Hippocampal formation (tissue), 2 donors: ENCODE measurements at regions not wholly inside any gene's neighbourhood (a gene's known extent, or its start where the extent isn't known, plus 50 kb on each side); places are given as distances from the start of the nearest gene placed in this dataset.
"Not testable (repeated sequence)": the region's sequence is repeated elsewhere in the genome, so short reads cannot be mapped to it uniquely, and the experiment has no call there.

ENCODE experiments used
- DNase-seq, 2 donors: peaks; one replicate each; lab custom pipeline; 2025; lab: John Stamatoyannopoulos, UW

DNA sequence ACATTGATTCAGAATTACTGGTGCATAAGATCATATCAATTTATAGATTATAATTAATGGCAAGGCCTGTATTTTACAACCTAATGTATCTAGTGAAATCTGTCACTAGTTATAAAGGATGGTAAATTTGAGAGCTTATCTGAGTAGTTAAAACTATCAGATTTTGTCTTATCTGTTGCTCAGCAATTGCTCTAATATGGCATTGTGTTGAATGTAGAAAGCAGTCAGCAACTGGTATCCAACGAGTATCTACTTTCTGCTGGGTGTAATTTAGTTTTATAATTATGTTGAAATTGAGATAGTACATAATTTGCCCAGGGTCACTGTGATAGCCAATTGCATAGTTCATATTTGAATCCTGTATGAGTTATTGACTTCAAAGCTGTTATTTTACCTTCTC lies 1005.7 kb downstream of the CDH11 start:
- DNase-seq, result no peak

DNA sequence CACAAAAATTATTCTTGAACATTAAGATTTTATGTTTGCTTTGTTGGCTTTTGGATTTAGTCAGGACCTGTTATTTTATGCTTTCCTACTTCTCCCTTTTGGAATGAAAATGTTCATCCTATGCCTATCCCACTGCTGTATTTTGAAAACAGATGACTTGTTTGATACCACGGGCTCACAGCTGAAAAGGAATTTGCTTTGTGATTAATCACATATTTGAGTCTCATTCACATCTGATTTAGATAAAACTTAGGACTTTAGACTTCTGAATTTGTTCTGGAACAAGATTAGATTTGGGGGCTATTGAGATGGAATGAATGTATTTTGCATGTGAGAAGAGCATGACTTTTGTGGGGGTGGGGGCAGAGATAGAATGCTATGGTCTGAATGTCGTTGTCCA lies 1012.6 kb downstream of the CDH11 start:
- no peak for DNase-seq

DNA sequence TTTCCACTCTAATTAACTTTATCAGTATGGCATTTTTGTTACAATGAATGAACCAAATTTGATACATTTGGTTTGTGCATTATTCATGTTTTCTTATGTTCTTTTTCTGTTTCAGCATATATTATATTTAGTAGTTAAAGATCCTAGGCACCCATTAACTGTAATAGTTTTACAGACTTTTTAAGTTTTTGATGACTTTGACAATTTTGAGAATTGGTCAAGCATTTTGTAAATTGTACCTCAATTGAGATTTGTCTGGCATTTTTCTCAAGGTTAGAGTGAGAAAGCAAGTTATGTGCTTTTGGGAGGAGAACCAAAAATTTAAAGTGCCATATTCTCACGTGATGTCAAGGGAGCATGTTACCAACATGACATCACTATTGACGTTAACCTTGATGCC lies 1019.2 kb downstream of the CDH11 start:
- no peak for DNase-seq

DNA sequence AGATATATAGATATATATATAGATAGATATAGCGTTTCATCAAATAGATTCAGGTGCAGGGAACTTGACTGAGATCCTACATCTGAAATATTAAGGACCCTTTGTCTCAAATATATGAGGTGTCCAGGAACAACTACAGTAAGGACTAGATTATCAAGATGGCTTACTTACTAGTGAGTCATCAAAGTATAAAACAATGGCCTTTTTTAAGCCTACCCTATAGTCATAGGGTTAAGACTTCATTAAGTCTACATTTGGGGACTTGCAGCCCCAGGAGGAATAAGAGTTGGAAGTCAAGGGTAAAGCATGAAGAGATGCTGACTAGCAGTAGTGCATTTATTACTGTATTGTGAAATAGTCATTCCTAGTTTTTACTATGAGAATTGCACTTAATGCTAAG lies 1023.4 kb downstream of the CDH11 start:
- DNase-seq, result no peak

DNA sequence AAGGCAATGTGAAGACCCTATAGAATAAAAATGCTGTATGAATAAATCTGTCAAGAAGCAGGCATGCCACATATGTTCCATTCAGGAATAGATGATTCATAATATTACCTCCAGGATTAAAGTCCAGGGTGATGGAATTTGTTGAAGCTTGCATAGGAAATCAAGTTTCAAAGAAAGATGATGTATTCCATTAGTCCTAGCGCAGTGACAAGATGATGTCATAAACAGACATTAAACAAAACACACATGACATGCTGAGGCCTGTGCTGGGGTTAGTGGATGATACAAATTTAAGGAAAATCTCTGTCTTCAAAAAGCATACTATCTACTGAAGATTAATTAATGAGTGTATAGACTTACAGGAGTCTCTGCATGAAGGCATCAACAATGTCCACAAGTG lies 1025.2 kb downstream of the CDH11 start:
- DNase-seq, result no peak

DNA sequence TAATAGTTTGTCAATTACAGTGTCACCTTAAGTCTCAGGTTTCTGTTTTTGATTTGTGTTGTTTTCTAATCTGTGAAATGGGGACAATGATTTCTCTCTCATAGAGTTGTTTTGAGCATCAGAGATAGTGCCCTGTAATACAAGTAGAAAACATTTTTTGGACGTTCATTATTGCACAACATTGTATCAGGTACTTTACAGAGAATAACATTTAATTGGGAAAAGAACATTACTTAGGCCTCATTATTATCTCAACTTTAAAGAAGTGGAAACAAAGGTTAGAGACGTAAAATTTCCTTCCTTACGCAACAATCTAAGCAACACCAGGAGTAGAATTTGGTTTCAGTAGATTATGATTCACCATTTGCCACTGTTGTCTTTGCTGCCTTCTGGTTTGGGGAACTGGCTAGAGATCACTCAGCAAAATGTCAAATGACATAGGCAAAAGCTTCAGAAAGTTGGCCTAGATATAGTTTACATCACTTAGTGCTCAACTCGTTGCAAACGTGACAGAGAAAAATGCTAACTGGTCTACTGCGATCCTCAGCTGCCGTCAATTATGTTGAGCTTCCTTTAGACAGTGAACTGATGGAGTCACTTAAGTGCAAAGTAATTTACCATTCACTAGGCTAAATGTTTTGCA lies 1026.8 kb downstream of the CDH11 start:
- no peak for DNase-seq

DNA sequence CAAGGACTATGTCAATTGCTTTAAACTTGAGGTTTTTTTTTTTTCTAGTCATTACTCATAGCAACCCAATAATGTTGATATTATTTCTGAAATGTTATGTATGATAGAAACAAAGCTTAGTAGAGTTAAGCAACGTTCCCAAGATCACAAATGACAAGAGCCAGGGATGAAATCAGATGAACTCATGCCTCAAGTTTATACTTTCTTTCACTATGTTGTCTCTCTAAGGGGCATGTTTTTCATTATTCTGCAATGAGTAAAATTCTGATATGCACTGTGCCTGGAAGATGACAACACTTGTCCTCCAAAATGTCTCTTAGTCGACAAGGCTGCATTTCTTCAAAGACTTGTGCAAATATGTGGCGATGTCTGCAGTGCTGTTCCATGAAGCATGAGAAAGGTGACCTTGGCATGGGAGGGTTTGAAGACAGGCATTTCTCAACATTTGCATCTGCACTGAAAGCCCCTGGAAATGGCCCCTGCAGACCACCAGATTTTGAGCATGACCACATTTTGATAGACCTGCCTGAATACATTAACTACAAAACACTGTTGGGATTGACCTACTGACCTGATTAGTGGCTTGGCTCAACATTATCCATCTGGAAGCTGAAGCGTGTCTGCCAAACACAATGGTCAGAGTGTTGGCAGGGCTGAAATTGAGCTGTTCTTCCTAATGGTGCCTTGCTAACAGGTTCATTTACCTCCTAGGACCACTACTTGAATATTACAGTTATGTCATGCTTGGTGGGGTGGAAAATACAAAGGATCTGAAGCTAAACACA lies 1027.5 kb downstream of the CDH11 start:
- no peak for DNase-seq

DNA sequence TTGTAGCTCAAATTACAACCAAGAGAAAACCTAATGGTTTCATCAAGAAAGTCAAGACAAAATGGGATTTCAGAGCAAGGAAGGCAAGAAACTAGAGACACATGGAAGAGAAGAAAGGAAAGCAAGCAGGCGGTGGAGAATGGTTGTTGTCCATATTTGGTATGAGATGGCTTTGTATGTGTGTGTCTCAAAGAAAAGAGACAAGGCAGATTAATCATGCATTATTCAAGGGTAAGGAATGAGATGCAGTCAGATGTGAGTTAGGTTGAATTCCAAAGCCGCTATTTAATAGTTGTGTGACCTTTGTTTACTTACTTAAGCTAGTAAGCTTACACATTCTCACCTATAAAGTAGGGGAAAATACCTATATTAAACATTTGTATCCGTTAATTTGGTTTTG lies 1029.6 kb downstream of the CDH11 start:
- no peak for DNase-seq

DNA sequence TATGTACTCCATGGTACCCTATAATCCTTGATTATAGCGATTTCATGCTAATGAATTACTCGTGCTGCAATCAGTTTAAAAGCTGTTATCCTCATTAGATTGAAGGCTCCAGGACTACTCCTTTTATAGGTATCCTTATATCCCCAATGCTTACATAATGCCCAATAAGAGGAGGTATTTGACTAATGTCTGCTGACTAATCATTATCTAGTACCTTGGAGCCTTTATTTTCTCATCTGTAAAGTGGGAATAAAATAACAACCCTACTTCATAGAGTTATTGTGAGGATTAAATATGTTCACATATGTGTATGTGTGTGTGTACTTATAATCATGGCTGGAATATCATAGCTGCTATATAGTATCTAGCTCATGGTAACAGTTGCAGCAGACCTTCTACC lies 1031.5 kb downstream of the CDH11 start:
- DNase-seq, result no peak

DNA sequence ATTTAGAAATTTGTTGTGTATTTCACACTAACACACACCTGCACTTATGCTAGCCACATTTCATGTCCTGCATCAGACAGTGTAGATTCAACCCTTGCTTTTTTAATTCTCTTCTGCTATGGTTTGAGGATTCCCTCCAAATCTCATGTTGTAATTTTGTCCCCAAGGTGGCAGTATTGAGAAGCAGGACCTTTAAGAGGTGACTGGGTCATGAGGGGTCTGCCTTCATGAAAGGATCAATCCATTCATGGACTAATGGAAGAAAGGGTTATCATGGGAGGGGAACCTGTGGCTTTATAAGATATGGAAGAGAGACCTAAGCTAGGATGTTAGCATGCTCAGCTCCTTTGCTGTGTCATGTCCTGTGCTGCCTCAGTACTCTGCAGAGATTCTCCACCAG lies 1032.2 kb downstream of the CDH11 start:
- peak in 1 of 2 donors; percentile 2 for DNase-seq

DNA sequence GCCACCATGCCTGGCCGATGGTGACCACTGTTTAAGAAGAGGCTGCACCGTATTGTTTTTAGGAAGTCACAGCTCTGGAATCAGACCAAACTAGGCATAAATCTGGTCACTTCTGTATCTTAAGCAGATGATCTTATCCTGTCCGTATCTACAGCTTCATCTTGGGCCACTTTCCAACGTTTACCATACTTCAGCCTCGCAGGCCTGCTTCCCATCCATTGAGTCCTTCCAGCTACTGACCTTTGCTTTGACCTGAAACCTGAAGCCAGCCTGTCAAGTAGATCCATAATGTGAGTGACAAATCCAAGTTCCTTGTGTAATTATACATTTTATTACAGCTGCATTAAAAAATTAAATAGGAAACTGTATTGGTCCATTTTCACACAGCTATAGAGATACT lies 1033.0 kb downstream of the CDH11 start:
- DNase-seq, result no peak

DNA sequence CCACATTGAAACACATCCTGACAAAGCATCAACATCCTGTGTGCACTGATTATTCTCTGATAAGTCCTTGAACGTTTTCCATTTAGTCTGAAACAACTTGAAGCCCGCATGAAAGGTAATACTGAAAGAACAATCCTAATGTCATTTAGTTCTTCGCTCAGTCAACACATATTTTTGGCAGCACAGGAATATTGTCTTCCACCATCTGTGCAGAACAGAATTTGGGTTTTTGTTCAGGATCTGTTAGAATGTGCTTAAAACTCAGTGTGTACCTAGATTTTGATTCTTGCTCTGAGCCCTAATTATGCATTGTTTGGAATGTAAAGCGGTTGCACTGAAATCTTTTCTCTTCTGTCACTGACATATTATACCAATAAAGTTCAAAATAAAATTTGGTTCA lies 1036.6 kb downstream of the CDH11 start:
- peak in 1 of 2 donors; percentile 3 for DNase-seq

DNA sequence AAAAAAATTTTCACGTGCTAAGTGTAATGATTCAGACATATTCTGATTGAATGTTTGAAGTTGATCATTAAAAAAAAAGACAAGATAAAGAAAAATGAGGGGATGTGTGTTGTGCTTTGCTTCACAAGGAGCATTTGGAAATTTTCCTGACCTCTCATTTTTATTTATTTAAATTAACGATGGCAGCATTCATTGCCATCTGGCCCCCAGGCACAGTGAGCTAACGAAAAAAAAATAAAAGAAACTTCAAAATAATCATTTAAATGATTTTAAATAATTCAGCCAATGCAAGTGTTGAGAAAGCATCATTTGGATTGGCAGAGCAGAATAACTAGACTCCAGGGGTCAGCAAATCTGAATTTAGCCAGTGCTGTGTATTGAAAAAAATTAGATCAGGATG lies 1037.2 kb downstream of the CDH11 start:
- DNase-seq, result no peak

DNA sequence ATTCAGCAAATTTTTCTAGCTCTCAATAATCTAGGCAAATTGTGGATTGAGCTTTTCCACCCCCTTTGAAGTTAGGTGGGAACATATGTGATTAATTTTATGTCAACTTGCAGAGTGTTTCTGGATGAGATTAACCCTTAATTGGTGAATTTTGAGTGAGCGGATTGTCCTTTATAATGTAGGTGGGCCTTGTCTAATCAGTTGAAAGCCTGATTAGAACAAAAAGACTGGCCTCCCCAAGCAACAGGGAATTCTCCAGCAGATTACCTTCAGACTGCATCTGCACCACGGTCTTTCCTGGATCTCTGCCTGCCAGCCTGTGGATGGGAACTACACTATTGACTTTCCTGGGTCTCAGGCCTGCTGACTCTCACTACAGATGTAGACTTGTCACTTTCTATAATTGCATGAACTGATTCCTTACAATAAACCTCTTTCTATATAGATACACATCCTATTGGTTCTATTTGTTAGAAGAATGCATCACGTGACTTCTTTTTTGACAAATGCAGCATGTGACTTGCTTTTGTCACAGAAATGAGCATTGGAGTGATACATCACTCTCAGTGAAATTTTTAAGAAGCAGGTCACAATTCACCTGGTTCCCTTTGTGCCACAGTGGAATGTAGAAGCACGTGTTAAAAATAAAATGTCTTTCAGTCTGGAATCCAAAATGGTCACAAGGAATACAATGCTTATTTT lies 1038.3 kb downstream of the CDH11 start:
- DNase-seq, result no peak

DNA sequence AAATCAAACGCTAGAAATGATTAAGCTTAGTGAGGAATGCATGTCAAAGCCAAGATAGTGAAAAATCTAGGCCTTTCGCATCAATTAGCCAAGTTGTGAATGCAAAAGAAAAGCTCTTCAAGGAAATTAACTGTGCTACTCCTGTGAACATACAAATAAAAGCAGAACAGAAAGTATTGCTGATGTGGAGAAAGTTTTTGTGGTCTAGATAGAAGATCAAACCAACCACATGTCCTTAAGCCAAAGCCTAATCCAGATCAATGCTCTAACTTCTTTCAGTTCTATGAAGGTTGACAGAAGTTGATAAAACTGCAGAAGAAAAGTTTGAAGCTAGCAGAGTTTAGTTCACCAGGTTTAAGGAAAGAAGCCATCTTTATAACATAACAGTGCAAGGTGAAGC lies 1044.6 kb downstream of the CDH11 start:
- DNase-seq, result no peak

DNA sequence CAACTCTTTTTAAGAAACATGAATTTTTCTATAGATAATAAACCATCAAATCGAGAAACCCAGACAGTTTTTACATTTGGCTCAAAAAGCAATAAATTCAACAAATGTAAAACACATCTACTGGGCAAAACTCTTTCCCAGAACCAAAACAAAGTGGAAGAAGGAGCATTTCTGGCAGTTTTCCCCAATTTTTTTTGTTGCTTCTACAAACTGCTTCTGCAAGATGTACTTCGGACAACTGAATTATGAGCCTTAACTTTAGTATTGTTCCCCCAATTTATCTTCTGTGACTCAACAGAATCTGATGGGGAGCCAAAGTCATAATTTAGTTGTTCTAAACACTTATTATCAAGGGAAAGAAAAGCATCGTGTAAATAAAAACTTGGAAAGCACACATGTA lies 1047.2 kb downstream of the CDH11 start:
- no peak for DNase-seq

DNA sequence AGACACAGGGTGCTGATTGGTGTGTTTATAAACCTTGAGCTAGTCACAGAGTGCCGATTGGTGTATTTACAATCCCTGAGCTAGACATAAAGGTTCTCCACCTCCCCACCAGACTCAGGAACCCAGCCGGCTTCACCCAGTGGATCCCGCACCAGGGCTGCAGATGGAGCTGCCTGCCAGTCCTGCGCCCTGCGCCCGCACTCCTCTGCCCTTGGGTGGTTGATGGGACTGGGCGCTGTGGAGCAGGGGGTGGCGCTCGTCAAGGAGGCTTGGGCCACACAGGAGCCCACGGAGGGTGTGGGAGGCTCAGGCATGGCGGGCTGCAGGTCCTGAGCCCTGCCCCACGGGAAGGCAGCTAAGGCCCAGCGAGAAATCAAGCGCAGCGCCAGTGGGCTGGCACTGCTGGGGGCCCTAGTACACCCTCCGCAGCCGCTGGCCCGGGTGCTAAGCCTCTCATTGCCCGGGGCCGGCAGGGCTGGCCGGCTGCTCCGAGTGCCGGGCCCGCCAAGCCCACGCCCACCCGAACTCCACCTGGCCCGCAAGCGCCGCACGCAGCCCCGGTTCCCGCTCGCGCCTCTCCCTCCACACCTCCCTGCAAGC lies 1049.6 kb downstream of the CDH11 start:
- not testable (repeated sequence) for DNase-seq

DNA sequence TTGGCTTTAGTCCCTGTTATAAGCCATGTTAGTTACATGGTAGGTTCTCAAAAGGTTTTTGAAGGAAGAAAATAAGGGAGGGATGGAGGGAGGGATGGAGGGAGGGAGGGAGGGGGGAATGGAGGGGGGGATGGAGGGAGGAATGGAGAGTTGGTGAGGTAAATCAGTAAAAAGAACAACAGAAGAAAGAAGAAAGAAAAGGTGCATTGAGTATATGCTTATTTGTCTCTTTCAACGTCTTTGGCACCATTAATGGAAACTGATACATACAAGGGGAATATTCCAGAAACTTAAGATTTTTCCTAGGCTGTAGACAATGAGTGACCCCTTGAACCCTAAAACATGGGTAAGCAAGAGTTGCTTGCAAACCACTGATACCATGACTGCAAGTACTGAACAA lies 1056.3 kb downstream of the CDH11 start:
- DNase-seq, result no peak

DNA sequence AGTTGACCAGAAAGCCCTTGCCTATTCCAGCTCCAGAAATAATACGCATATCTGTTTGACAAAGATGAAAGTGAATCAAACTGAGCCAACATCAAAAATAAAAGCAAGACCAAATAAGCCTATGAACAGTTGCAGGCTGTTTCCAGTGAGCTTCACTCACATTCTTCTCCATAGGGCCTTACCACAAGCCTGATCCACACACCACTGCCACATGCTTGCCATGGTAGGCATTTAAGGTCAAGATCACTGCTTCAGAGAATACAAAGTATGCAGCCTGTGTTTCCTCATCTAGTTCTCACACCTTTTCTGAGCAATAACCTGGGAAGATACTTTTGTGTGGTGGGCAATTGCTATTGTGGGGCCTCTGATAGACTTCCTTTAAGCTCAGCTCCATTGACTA lies 1060.2 kb downstream of the CDH11 start:
- DNase-seq, result no peak

DNA sequence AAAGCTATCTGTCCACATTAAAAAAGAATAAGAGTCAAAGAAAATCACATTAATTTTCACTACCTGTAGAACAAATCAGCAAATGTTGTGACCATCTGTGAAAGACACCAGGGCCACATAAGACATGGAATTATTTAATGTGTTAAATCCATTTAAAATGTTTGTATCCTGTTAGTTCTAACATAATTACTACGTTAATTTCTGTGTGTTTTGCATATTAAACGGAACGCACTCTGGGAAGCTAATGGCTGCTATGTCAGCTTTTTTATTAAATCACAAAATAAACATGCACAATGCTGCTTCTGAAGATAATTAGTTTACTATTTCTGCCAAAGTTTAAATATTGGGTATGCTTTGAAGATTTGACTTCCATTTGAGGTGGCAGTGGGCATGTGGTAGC lies 1061.2 kb downstream of the CDH11 start:
- no peak for DNase-seq

DNA sequence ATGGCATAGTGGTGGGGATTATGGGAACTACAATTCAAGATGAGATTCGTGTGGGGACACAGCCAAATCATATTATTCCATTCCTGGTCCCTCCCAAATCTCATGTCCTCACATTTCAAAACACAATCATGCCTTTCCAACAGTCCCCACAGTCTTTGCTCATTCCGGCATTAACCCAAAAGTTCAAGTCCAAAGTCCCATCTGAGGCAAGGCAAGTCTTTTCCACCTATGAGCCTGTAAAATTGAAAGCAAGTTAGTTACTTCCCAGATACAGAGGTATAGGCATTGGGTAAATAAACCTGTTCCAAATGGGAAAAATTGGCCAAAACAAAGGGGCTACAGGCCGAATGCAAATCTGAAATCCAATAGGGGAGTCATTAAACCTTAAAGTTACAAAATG lies 1063.2 kb downstream of the CDH11 start:
- DNase-seq, result no peak

DNA sequence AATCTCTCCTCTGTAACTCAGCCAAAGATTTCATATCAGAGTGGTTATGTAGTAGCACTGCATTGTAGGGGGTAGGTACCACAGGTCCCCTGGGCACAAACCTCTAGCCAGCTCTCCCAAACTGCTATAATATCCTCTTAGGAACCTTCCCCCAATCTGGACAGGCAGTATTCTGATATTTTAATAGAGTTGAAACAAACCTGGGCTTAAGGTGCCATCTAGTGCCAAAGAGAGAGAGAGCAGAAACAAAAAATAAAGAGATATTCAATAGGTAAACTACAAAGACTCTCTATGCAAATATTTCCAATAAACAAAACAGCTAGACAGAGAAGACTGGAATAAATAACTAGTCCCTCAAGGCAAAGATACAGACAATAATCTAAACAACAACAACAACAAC lies 1070.0 kb downstream of the CDH11 start:
- no peak for DNase-seq

DNA sequence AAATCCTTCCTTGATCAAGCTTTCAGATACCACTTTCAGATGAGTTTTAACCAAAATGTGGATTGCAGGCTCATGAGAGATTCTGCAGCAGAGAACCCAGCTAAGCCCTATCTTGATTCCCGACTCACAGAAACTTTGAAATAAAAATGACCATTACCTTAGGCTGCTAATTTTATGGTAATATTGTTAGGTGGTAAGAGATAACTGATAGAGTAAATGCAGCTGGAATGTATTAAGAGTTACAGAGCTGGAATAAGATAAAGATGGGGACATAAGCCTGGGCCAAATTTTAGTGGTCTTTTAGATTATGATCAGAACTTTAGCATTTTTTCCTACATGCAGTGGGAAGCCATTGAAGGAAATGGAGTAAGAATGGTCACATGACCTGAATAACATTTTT lies 1074.0 kb downstream of the CDH11 start:
- no peak for DNase-seq
